ENCODE measurements at regions not wholly inside any gene's neighbourhood (a gene's known extent, or its start where the extent isn't known, plus 50 kb on each side); places are given as distances from the start of the nearest gene placed in this dataset.
A peak's percentile ranks its signal among the peaks of the same experiment; 100 is the strongest.

- Mint-ChIP-seq H3K27me3 (ENCODE audit: low read depth, unreplicated experiment) (no peaks in the 10 kb centered on the region), H3K9me3 (ENCODE audit: unreplicated experiment) (no peaks in the 10 kb centered on the region), H3K4me3 (ENCODE audit: unreplicated experiment) (no peak overlapping the region), H3K4me1 (ENCODE audit: low read depth, unreplicated experiment) (peaks cover 33% of the 10 kb centered on the region), H3K36me3 (ENCODE audit: low read depth, unreplicated experiment) (no peaks in the 10 kb centered on the region), H3K27ac (ENCODE audit: unreplicated experiment) (peak overlapping the region; percentile 48)
- no peak overlapping the region for H3K4me3 ChIP-seq (ENCODE audit: insufficient read depth, low read depth, low read length)
- no peak overlapping the region for H3K4me2 ChIP-seq (ENCODE audit: low read length)
- FAIRE-seq (no peak), DNase-seq (ENCODE audit: low read depth) (no peak)
- H2AFZ ChIP-seq (ENCODE audit: low read depth, low read length) = no peak overlapping the region
- no peaks in the 10 kb centered on the region for H4K20me1 ChIP-seq (ENCODE audit: insufficient read depth, low read length)
- no peak overlapping the region for H3K27ac ChIP-seq (ENCODE audit: low read depth, low read length)
- no peak overlapping the region for H3K9ac ChIP-seq (ENCODE audit: low read length)
- no peaks in the 10 kb centered on the region for H3K9me3 ChIP-seq (ENCODE audit: insufficient read depth, low read depth, low read length)
- H3K27me3 ChIP-seq (ENCODE audit: insufficient read depth, low read length) = no peaks in the 10 kb centered on the region
- no peaks in the 10 kb centered on the region for H3K79me2 ChIP-seq (ENCODE audit: insufficient read depth, low read length)
- TF ChIP-seq CTCF (IDR thresholded peaks at IDR 0.05; ENCODE audit: insufficient read depth, low read depth, low read length) = no peak
- TF ChIP-seq EZH2 (IDR thresholded peaks at IDR 0.05; ENCODE audit: insufficient read depth, low read length) = no peak
- H3K4me1 ChIP-seq (ENCODE audit: insufficient read depth, low read length) = peaks cover 7% of the 10 kb centered on the region
- H3K36me3 ChIP-seq (ENCODE audit: insufficient read depth, low read length) = no peaks in the 10 kb centered on the region
These were observed 204.1 kb downstream of the DEPDC1B start for GRCh38 chr5:60495644-60496520.

- no peaks in the 10 kb centered on the region for H3K27me3 ChIP-seq (ENCODE audit: insufficient read depth, low read length)
- Mint-ChIP-seq H3K4me1 (ENCODE audit: low read depth, unreplicated experiment) (peaks cover 38% of the 10 kb centered on the region), H3K36me3 (ENCODE audit: low read depth, unreplicated experiment) (no peaks in the 10 kb centered on the region), H3K27ac (ENCODE audit: unreplicated experiment) (no peak overlapping the region), H3K4me3 (ENCODE audit: unreplicated experiment) (no peak overlapping the region), H3K9me3 (ENCODE audit: unreplicated experiment) (no peaks in the 10 kb centered on the region), H3K27me3 (ENCODE audit: low read depth, unreplicated experiment) (no peaks in the 10 kb centered on the region)
- no peaks in the 10 kb centered on the region for H3K79me2 ChIP-seq (ENCODE audit: insufficient read depth, low read length)
- no peaks in the 10 kb centered on the region for H3K9me3 ChIP-seq (ENCODE audit: insufficient read depth, low read depth, low read length)
- H2AFZ ChIP-seq (ENCODE audit: low read depth, low read length) = no peak overlapping the region
- H3K36me3 ChIP-seq (ENCODE audit: insufficient read depth, low read length) = no peaks in the 10 kb centered on the region
- TF ChIP-seq EZH2 (IDR thresholded peaks at IDR 0.05; ENCODE audit: insufficient read depth, low read length) (no peak), CTCF (IDR thresholded peaks at IDR 0.05; ENCODE audit: insufficient read depth, low read depth, low read length) (no peak)
- H3K4me2 ChIP-seq (ENCODE audit: low read length) = no peak overlapping the region
- no peak overlapping the region for H3K4me3 ChIP-seq (ENCODE audit: insufficient read depth, low read depth, low read length)
- DNase-seq (ENCODE audit: low read depth) = no peak
- peaks cover 7% of the 10 kb centered on the region for H3K4me1 ChIP-seq (ENCODE audit: insufficient read depth, low read length)
- no peaks in the 10 kb centered on the region for H4K20me1 ChIP-seq (ENCODE audit: insufficient read depth, low read length)
- no peak overlapping the region for H3K27ac ChIP-seq (ENCODE audit: low read depth, low read length)
- no peak for FAIRE-seq
- H3K9ac ChIP-seq (ENCODE audit: low read length) = no peak overlapping the region
These were observed 205.3 kb downstream of the DEPDC1B start for GRCh38 chr5:60494635-60495034.

DNA sequence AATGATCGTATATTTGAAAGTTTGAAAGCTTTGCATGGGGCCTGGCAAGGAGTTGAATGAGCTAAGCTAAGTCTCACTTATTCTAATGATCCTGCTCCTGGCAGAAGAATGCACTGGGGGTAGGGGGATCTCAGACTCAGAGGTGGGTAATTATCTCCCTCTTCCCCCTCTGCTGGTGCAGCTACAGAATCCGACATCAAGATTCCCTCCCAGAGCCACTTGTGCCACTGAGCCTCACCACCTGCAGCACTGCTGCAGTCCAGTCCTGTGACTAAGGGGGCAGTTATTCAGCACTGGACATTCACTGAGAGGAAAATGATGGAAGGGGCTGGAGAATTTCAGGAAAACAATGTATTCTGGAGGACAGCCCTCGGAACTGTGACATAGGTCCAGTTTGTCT, 205.8 kb downstream of the DEPDC1B start:
- DNase-seq (ENCODE audit: low read depth) (no peak), FAIRE-seq (no peak)
- no peak for TF ChIP-seq CTCF (IDR thresholded peaks at IDR 0.05; ENCODE audit: insufficient read depth, low read depth, low read length)
- no peak for TF ChIP-seq EZH2 (IDR thresholded peaks at IDR 0.05; ENCODE audit: insufficient read depth, low read length)
- H3K79me2 ChIP-seq (ENCODE audit: insufficient read depth, low read length) = no peaks in the 10 kb centered on the region
- Mint-ChIP-seq H3K27me3 (ENCODE audit: low read depth, unreplicated experiment) (no peaks in the 10 kb centered on the region), H3K36me3 (ENCODE audit: low read depth, unreplicated experiment) (no peaks in the 10 kb centered on the region), H3K27ac (ENCODE audit: unreplicated experiment) (no peak overlapping the region), H3K4me3 (ENCODE audit: unreplicated experiment) (no peak overlapping the region), H3K4me1 (ENCODE audit: low read depth, unreplicated experiment) (peaks cover 38% of the 10 kb centered on the region), H3K9me3 (ENCODE audit: unreplicated experiment) (no peaks in the 10 kb centered on the region)
- no peak overlapping the region for H2AFZ ChIP-seq (ENCODE audit: low read depth, low read length)
- H3K4me2 ChIP-seq (ENCODE audit: low read length) = no peak overlapping the region
- no peak overlapping the region for H3K27ac ChIP-seq (ENCODE audit: low read depth, low read length)
- no peak overlapping the region for H3K4me3 ChIP-seq (ENCODE audit: insufficient read depth, low read depth, low read length)
- no peaks in the 10 kb centered on the region for H4K20me1 ChIP-seq (ENCODE audit: insufficient read depth, low read length)
- H3K9ac ChIP-seq (ENCODE audit: low read length) = no peak overlapping the region
- no peaks in the 10 kb centered on the region for H3K9me3 ChIP-seq (ENCODE audit: insufficient read depth, low read depth, low read length)
- no peaks in the 10 kb centered on the region for H3K27me3 ChIP-seq (ENCODE audit: insufficient read depth, low read length)
- no peaks in the 10 kb centered on the region for H3K36me3 ChIP-seq (ENCODE audit: insufficient read depth, low read length)
- H3K4me1 ChIP-seq (ENCODE audit: insufficient read depth, low read length) = peaks cover 7% of the 10 kb centered on the region
